ENCODE measurements at regions not wholly inside any gene's neighbourhood (a gene's known extent, or its start where the extent isn't known, plus 50 kb on each side); places are given as distances from the start of the nearest gene placed in this dataset.
"Not testable (repeated sequence)": the region's sequence is repeated elsewhere in the genome, so short reads cannot be mapped to it uniquely, and the experiment has no call there.

- Histone ChIP-seq H3K36me3 (ENCODE audit: control insufficient read depth, insufficient read depth, low read length) (no peaks in the 10 kb centered on the region), H3K4me3 (ENCODE audit: low read depth, low read length) (no peak overlapping the region), H3K27me3 (ENCODE audit: control insufficient read depth, insufficient read depth, low read length) (no peaks in the 10 kb centered on the region)
- DNase-seq (ENCODE audit: low read depth) = no peak
- no peak for TF ChIP-seq CTCF (IDR thresholded peaks at IDR 0.05; ENCODE audit: insufficient read depth, low read length, poor library complexity, severe bottlenecking)
These were observed 1668.0 kb upstream of the C9orf72 start for GRCh38 chr9:29241320-29241719.

GRCh38 chr9:29245351-29245750 lies 1672.1 kb upstream of the C9orf72 start:
- Histone ChIP-seq H3K27me3 (ENCODE audit: control insufficient read depth, insufficient read depth, low read length) (no peaks in the 10 kb centered on the region), H3K4me3 (ENCODE audit: low read depth, low read length) (no peak overlapping the region), H3K36me3 (ENCODE audit: control insufficient read depth, insufficient read depth, low read length) (no peaks in the 10 kb centered on the region)
- no peak for TF ChIP-seq CTCF (IDR thresholded peaks at IDR 0.05; ENCODE audit: insufficient read depth, low read length, poor library complexity, severe bottlenecking)
- DNase-seq (ENCODE audit: low read depth) = no peak

- H3K36me3 ChIP-seq (ENCODE audit: control insufficient read depth, insufficient read depth, low read length); DNase-seq (ENCODE audit: low read depth); H3K27me3 ChIP-seq (ENCODE audit: control insufficient read depth, insufficient read depth, low read length); H3K4me3 ChIP-seq (ENCODE audit: low read depth, low read length): not testable (repeated sequence)
These were observed 1697.1 kb upstream of the C9orf72 start for GRCh38 chr9:29270400-29270799.

- no peak for DNase-seq (ENCODE audit: low read depth)
These were observed 1708.8 kb upstream of the C9orf72 start for GRCh38 chr9:29282121-29282520.

GRCh38 chr9:29285818-29286217 lies 1712.5 kb upstream of the C9orf72 start:
- Histone ChIP-seq H3K4me3 (ENCODE audit: low read depth, low read length) (no peak overlapping the region), H3K27me3 (ENCODE audit: control insufficient read depth, insufficient read depth, low read length) (no peaks in the 10 kb centered on the region), H3K36me3 (ENCODE audit: control insufficient read depth, insufficient read depth, low read length) (no peaks in the 10 kb centered on the region)
- DNase-seq (ENCODE audit: low read depth) = no peak
- no peak for TF ChIP-seq CTCF (IDR thresholded peaks at IDR 0.05; ENCODE audit: insufficient read depth, low read length, poor library complexity, severe bottlenecking)

More at GRCh38 chr9:29282121-29282520, 1708.8 kb upstream of the C9orf72 start:
- no peak overlapping the region for H3K4me3 ChIP-seq (ENCODE audit: low read depth, low read length)
- no peaks in the 10 kb centered on the region for H3K36me3 ChIP-seq (ENCODE audit: control insufficient read depth, insufficient read depth, low read length)
- no peak for TF ChIP-seq CTCF (IDR thresholded peaks at IDR 0.05; ENCODE audit: insufficient read depth, low read length, poor library complexity, severe bottlenecking)
- H3K27me3 ChIP-seq (ENCODE audit: control insufficient read depth, insufficient read depth, low read length) = no peaks in the 10 kb centered on the region

- Histone ChIP-seq H3K36me3 (ENCODE audit: control insufficient read depth, insufficient read depth, low read length) (no peaks in the 10 kb centered on the region), H3K27me3 (ENCODE audit: control insufficient read depth, insufficient read depth, low read length) (no peaks in the 10 kb centered on the region), H3K4me3 (ENCODE audit: low read depth, low read length) (no peak overlapping the region)
- no peak for DNase-seq (ENCODE audit: low read depth)
- TF ChIP-seq CTCF (IDR thresholded peaks at IDR 0.05; ENCODE audit: insufficient read depth, low read length, poor library complexity, severe bottlenecking) = no peak
These were observed 1716.1 kb upstream of the C9orf72 start for GRCh38 chr9:29289365-29289764.

All from kidney epithelial cell (primary cell).